Vagina (tissue), 2 donors: ENCODE measurements at regions not wholly inside any gene's neighbourhood (a gene's known extent, or its start where the extent isn't known, plus 50 kb on each side); places are given as distances from the start of the nearest gene placed in this dataset.
"Not testable (repeated sequence)": the region's sequence is repeated elsewhere in the genome, so short reads cannot be mapped to it uniquely, and the experiment has no call there.

Source experiments
- DNase-seq, 2 donors: peaks; one replicate each; pipeline ENCODE4 v3.0.0-alpha.2; 2017; ENCODE audit errors: extremely low spot score in 2 of 2
- H3K27ac ChIP-seq: fragments of 200-600 bp; sonication (generic); one replicate; pipeline ENCODE4 v1.5.1; 2019
- H3K27me3 ChIP-seq: fragments of 200-600 bp; sonication (generic); one replicate; pipeline ENCODE4 v1.5.1; 2019
- H3K36me3 ChIP-seq, 2 donors: fragments of 200-600 bp; sonication (generic); one replicate each; pipeline ENCODE4 v1.5.1; 2017 to 2019
- H3K4me1 ChIP-seq: fragments of 200-600 bp; sonication (generic); one replicate; pipeline ENCODE4 v1.5.1; 2019
- H3K4me3 ChIP-seq, 2 donors: fragments of 200-600 bp; sonication (generic); 1 replicate in 1 of 2; 2 replicates in 1 of 2; pipeline ENCODE4 v1.5.1; 2016 to 2019
- H3K9me3 ChIP-seq: fragments of 200-600 bp; sonication (generic); one replicate; pipeline ENCODE4 v1.5.1; 2019
- CTCF ChIP-seq, 3 experiments: fragments of 450-650 bp in 2 of 3; fragments of 200-600 bp in 1 of 3; sonication (generic) in 1 of 3; IDR thresholded peaks; one replicate each; pipeline ENCODE4 v1.5.1; 2017 to 2019; ENCODE audit warnings: antibody characterized with exemption in 3 of 3, mild to moderate bottlenecking in 2 of 3, moderate library complexity in 2 of 3
- POLR2A ChIP-seq, 2 donors: fragments of 450-650 bp; IDR thresholded peaks; one replicate each; pipeline ENCODE4 v1.6.1; 2017; ENCODE audit warnings: antibody characterized with exemption in 2 of 2, mild to moderate bottlenecking in 2 of 2, moderate library complexity in 2 of 2
- POLR2AphosphoS5 ChIP-seq, 2 donors: sonication (generic); formaldehyde crosslinking; IDR thresholded peaks; one replicate each; pipeline ENCODE4 v1.9.0; 2017; ENCODE audit warnings: antibody characterized with exemption in 2 of 2, mild to moderate bottlenecking in 2 of 2, low read depth in 1 of 2; ENCODE audit not compliant: insufficient read depth in 1 of 2
- intact Hi-C: fragments of 100-400 bp; cut with DNase I; formaldehyde crosslinking; loops from one replicate; pipeline ENCODE4 v1.15.1; 2023

- Histone ChIP-seq H3K27ac (no peak overlapping the region), H3K27me3 (no peaks in the 10 kb centered on the region), H3K4me3 (no peak overlapping the region), H3K9me3 (no peaks in the 10 kb centered on the region), H3K4me1 (no peaks in the 10 kb centered on the region), H3K36me3 (no peaks in the 10 kb centered on the region)
- TF ChIP-seq POLR2A (IDR thresholded peaks at IDR 0.05) (no peak), CTCF (IDR thresholded peaks at IDR 0.05) (no peak), POLR2AphosphoS5 (IDR thresholded peaks at IDR 0.05; ENCODE audit: insufficient read depth in 1 of 2, low read depth in 1 of 2) (no peak)
- DNase-seq, result no peak
- intact Hi-C loops, result no loop called here
These were observed 62.1 kb upstream of the THSD7B start for GRCh38 chr2:136703214-136703613.

- Histone ChIP-seq H3K27me3 (no peaks in the 10 kb centered on the region), H3K4me1 (no peaks in the 10 kb centered on the region), H3K4me3 (no peak overlapping the region), H3K27ac (no peak overlapping the region), H3K9me3 (no peaks in the 10 kb centered on the region), H3K36me3 (no peaks in the 10 kb centered on the region)
- no peak for DNase-seq
- intact Hi-C loops, result no loop called here
- TF ChIP-seq CTCF (IDR thresholded peaks at IDR 0.05) (no peak), POLR2AphosphoS5 (IDR thresholded peaks at IDR 0.05; ENCODE audit: insufficient read depth in 1 of 2, low read depth in 1 of 2) (no peak), POLR2A (IDR thresholded peaks at IDR 0.05) (no peak)
These were observed 68.9 kb upstream of the THSD7B start for GRCh38 chr2:136696438-136696837.

- Histone ChIP-seq H3K4me3 (no peak overlapping the region), H3K9me3 (no peaks in the 10 kb centered on the region), H3K27me3 (no peaks in the 10 kb centered on the region), H3K27ac (no peak overlapping the region), H3K36me3 (no peaks in the 10 kb centered on the region), H3K4me1 (no peaks in the 10 kb centered on the region)
- TF ChIP-seq POLR2AphosphoS5 (IDR thresholded peaks at IDR 0.05; ENCODE audit: insufficient read depth in 1 of 2, low read depth in 1 of 2), result no peak
- no peak for TF ChIP-seq CTCF (IDR thresholded peaks at IDR 0.05)
- no peak for TF ChIP-seq POLR2A (IDR thresholded peaks at IDR 0.05)
- intact Hi-C loops, result loop anchor here (5.0 kb wide), 1 partner anchor 1602 kb away; no protein-coding TSS in a partner anchor
- DNase-seq, result no peak
These were observed 71.4 kb upstream of the THSD7B start for GRCh38 chr2:136693966-136694365.

GRCh38 chr2:136680079-136680478 is 85.3 kb upstream of the THSD7B start:
- H3K4me1 ChIP-seq, intact Hi-C loops, DNase-seq, H3K36me3 ChIP-seq, H3K9me3 ChIP-seq, H3K4me3 ChIP-seq, H3K27ac ChIP-seq, H3K27me3 ChIP-seq: not testable (repeated sequence)

- Histone ChIP-seq H3K4me1 (no peaks in the 10 kb centered on the region), H3K36me3 (no peaks in the 10 kb centered on the region), H3K27me3 (no peaks in the 10 kb centered on the region), H3K9me3 (no peaks in the 10 kb centered on the region), H3K4me3 (no peak overlapping the region), H3K27ac (no peak overlapping the region)
- intact Hi-C loops, result no loop called here
- no peak for DNase-seq
- TF ChIP-seq CTCF (IDR thresholded peaks at IDR 0.05), result no peak
- no peak for TF ChIP-seq POLR2AphosphoS5 (IDR thresholded peaks at IDR 0.05; ENCODE audit: insufficient read depth in 1 of 2, low read depth in 1 of 2)
- no peak for TF ChIP-seq POLR2A (IDR thresholded peaks at IDR 0.05)
These were observed 99.6 kb upstream of the THSD7B start for GRCh38 chr2:136665736-136666135.
